IPS-NIHi7 (cell line): ENCODE measurements at regions not wholly inside any gene's neighbourhood (a gene's known extent, or its start where the extent isn't known, plus 50 kb on each side); places are given as distances from the start of the nearest gene placed in this dataset.

Source experiments
- DNase-seq: peaks from one replicate; pipeline ENCODE4 v3.0.0; 2012; ENCODE audit warnings: mixed read lengths; ENCODE audit errors: extremely low spot score

GRCh38 chr3:194738254-194739093, 52.8 kb downstream of the FAM43A start:
- no peak for DNase-seq

GRCh38 chr3:194739498-194740284, 54.0 kb downstream of the FAM43A start:
- DNase-seq, result no peak

- DNase-seq, result peak; percentile 49
These were observed 55.3 kb downstream of the FAM43A start for GRCh38 chr3:194740859-194741491.

- DNase-seq, result no peak
These were observed 56.2 kb downstream of the FAM43A start for GRCh38 chr3:194741916-194742315.

- DNase-seq, result no peak
These were observed 59.1 kb downstream of the FAM43A start for GRCh38 chr3:194744826-194745225.

- DNase-seq, result no peak
These were observed 59.9 kb downstream of the FAM43A start for GRCh38 chr3:194745422-194746184.

- no peak for DNase-seq
These were observed 62.5 kb downstream of the FAM43A start for GRCh38 chr3:194748225-194748624.

- no peak for DNase-seq
These were observed 64.2 kb downstream of the FAM43A start for GRCh38 chr3:194749631-194750490.

- no peak for DNase-seq
These were observed 64.8 kb downstream of the FAM43A start for GRCh38 chr3:194750491-194750828.

GRCh38 chr3:194755671-194756459, 70.2 kb downstream of the FAM43A start:
- no peak for DNase-seq

GRCh38 chr3:194756460-194756779, 70.7 kb downstream of the FAM43A start:
- DNase-seq, result no peak

- DNase-seq, result no peak
These were observed 71.2 kb downstream of the FAM43A start for GRCh38 chr3:194756791-194757325.

- DNase-seq, result no peak
These were observed 72.0 kb downstream of the FAM43A start for GRCh38 chr3:194757647-194758061.

GRCh38 chr3:194758716-194759115, 73.0 kb downstream of the FAM43A start:
- no peak for DNase-seq

- no peak for DNase-seq
These were observed 74.9 kb downstream of the FAM43A start for GRCh38 chr3:194760494-194761137.

- no peak for DNase-seq
These were observed 75.7 kb downstream of the FAM43A start for GRCh38 chr3:194761384-194761783.

- DNase-seq, result no peak
These were observed 81.2 kb downstream of the FAM43A start for GRCh38 chr3:194766845-194767244.

- DNase-seq, result no peak
These were observed 81.9 kb downstream of the FAM43A start for GRCh38 chr3:194767446-194768207.

- DNase-seq, result no peak
These were observed 82.9 kb downstream of the FAM43A start for GRCh38 chr3:194768586-194768985.
